Fibroblast of lung (primary cell): ENCODE measurements at regions not wholly inside any gene's neighbourhood (a gene's known extent, or its start where the extent isn't known, plus 50 kb on each side); places are given as distances from the start of the nearest gene placed in this dataset.

Source experiments
- DNase-seq, 2 donors: peaks; one replicate each; pipeline versions ENCODE4 v3.0.0 to v3.0.0-alpha.2; 2010; ENCODE audit warnings: low read depth in 2 of 2
- H2AFZ ChIP-seq: 2 replicates; pipeline ENCODE4 v1.5.1; 2012; ENCODE audit warnings: low read length, control low read depth, inconsistent platforms
- H3K27ac ChIP-seq: 2 replicates; pipeline ENCODE4 v1.5.1; 2011; ENCODE audit warnings: low read length, control low read depth; ENCODE audit not compliant: insufficient read depth
- H3K27me3 ChIP-seq: 2 replicates; pipeline ENCODE4 v1.5.1; 2011; ENCODE audit warnings: mild to moderate bottlenecking, low read length; ENCODE audit not compliant: control insufficient read depth, insufficient read depth
- H3K36me3 ChIP-seq: 2 replicates; pipeline ENCODE4 v1.5.1; 2011; ENCODE audit warnings: low read length; ENCODE audit not compliant: control insufficient read depth, insufficient read depth
- H3K4me1 ChIP-seq: 2 replicates; pipeline ENCODE4 v1.5.1; 2011; ENCODE audit warnings: low read length; ENCODE audit not compliant: control insufficient read depth, insufficient read depth; ENCODE audit errors: extremely low read depth
- H3K4me2 ChIP-seq: 2 replicates; pipeline ENCODE4 v1.5.1; 2011; ENCODE audit warnings: low read length, control low read depth; ENCODE audit not compliant: insufficient read depth; ENCODE audit errors: extremely low read depth
- H3K4me3 ChIP-seq, 4 experiments: fragments of 200-600 bp in 1 of 4; sonication (generic) in 1 of 4; replicated peaks in 1 of 4; 2 replicates each; pipeline ENCODE4 v1.5.1; 2011 to 2016; ENCODE audit warnings: low read length in 4 of 4, low read depth in 3 of 4, mild to moderate bottlenecking in 3 of 4, control low read depth in 2 of 4, inconsistent platforms in 1 of 4, mixed read lengths in 1 of 4; ENCODE audit not compliant: insufficient read depth in 1 of 4; ENCODE audit errors: control extremely low read depth in 1 of 4
- H3K79me2 ChIP-seq: 2 replicates; pipeline ENCODE4 v1.5.1; 2012; ENCODE audit warnings: mild to moderate bottlenecking, low read length, inconsistent platforms; ENCODE audit not compliant: control insufficient read depth, insufficient read depth
- H3K9ac ChIP-seq: 2 replicates; pipeline ENCODE4 v1.5.1; 2011; ENCODE audit warnings: mild to moderate bottlenecking, low read length, control low read depth; ENCODE audit not compliant: insufficient read depth
- H3K9me3 ChIP-seq: 2 replicates; pipeline ENCODE4 v1.5.1; 2012; ENCODE audit warnings: low read depth, low read length; ENCODE audit not compliant: control insufficient read depth, insufficient read depth
- H4K20me1 ChIP-seq: 2 replicates; pipeline ENCODE4 v1.5.1; 2011; ENCODE audit warnings: low read length; ENCODE audit not compliant: control insufficient read depth, insufficient read depth; ENCODE audit errors: extremely low read depth
- EZH2 ChIP-seq: IDR thresholded peaks from 2 replicates; pipeline ENCODE4 v1.5.1; 2012; ENCODE audit warnings: low read length, control low read depth, mild to moderate bottlenecking; ENCODE audit errors: missing control alignments
- TF ChIP-seq, protein P1 (sequence below), 2 donors: IDR thresholded peaks in 1 of 2; conservative IDR thresholded peaks in 1 of 2; 1 replicate in 1 of 2; 2 replicates in 1 of 2; pipeline ENCODE4 v1.5.1; 2011 to 2012; ENCODE audit warnings: low read length in 2 of 2, control low read depth in 1 of 2, inconsistent platforms in 1 of 2, low read depth in 1 of 2, mild to moderate bottlenecking in 1 of 2

DNA sequence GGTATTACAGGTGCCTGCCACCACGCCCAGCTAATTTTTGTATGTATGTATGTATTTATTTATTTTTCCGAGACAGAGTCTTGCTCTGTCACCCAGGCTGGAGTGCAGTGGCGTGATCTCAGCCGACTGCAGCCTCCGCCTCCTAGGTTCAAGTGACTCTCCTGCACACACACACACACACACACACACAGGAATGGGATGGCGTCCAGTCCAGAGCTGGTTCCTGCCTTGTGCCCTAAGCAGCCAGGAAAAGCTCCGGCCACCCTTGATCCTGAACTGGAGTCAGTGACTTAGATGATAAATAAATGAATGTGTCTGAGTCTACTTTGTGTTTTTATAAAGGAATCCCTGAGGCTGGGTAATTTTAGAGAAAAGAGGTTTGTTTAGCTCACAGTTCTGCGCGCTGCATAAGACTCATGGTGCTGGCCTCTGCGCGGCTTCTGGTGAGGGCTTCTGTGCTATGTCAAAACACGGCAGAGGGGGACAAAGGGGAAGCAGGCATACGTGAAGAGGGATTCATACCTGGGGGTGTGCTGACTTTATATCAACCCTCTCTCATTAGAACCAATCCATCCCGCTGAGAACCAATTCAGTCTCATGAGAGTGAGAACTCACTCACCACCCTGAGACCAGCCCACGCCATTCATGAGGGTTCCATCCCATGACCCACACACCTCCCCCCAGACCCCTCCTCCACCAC lies 59.7 kb upstream of the PHLPP1 start:
- Histone ChIP-seq H3K27me3 (no peaks in the 10 kb centered on the region), H3K36me3 (no peaks in the 10 kb centered on the region), H4K20me1 (no peaks in the 10 kb centered on the region), H2AFZ (no peak overlapping the region), H3K4me2 (no peak overlapping the region), H3K4me3 (no peak overlapping the region), H3K27ac (no peak overlapping the region), H3K4me1 (no peaks in the 10 kb centered on the region), H3K79me2 (no peaks in the 10 kb centered on the region), H3K9me3 (no peaks in the 10 kb centered on the region), H3K9ac (no peak overlapping the region)
- no peak for TF ChIP-seq EZH2
- TF ChIP-seq, protein P1, sequence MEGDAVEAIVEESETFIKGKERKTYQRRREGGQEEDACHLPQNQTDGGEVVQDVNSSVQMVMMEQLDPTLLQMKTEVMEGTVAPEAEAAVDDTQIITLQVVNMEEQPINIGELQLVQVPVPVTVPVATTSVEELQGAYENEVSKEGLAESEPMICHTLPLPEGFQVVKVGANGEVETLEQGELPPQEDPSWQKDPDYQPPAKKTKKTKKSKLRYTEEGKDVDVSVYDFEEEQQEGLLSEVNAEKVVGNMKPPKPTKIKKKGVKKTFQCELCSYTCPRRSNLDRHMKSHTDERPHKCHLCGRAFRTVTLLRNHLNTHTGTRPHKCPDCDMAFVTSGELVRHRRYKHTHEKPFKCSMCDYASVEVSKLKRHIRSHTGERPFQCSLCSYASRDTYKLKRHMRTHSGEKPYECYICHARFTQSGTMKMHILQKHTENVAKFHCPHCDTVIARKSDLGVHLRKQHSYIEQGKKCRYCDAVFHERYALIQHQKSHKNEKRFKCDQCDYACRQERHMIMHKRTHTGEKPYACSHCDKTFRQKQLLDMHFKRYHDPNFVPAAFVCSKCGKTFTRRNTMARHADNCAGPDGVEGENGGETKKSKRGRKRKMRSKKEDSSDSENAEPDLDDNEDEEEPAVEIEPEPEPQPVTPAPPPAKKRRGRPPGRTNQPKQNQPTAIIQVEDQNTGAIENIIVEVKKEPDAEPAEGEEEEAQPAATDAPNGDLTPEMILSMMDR (conservative IDR thresholded peaks at IDR 0.05 in 1 of 2, IDR thresholded peaks at IDR 0.05 in 1 of 2; ENCODE audit: low read depth in 1 of 2, low read length in 2 of 2) = no peak
- no peak for DNase-seq

DNA sequence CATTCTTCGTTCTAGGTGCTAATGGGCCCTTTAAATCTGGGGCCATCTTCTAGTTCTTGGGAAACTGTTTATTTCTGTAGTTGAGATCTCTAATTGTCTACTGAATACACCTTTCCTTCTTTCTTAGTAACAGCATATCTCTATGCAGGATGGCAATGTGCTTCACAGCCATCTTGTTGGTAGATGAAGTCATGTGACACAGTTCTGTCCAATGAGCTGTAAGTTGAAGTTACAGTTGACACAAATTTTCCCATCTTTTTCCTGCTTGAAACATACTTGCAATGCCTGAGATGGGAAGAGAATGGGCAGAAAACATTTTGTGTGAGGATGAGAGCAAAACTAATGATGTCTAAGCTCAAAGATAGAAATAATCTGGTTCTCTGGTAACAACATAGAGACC lies 57.3 kb upstream of the PHLPP1 start:
- DNase-seq = no peak
- H3K27ac ChIP-seq = no peak overlapping the region
- H3K4me2 ChIP-seq = no peak overlapping the region
- no peaks in the 10 kb centered on the region for H4K20me1 ChIP-seq
- no peaks in the 10 kb centered on the region for H3K36me3 ChIP-seq
- H3K9ac ChIP-seq = no peak overlapping the region
- H2AFZ ChIP-seq = no peak overlapping the region
- H3K79me2 ChIP-seq = no peaks in the 10 kb centered on the region
- no peaks in the 10 kb centered on the region for H3K27me3 ChIP-seq
- no peaks in the 10 kb centered on the region for H3K4me1 ChIP-seq
- H3K4me3 ChIP-seq = no peak overlapping the region
- TF ChIP-seq, protein P1 (conservative IDR thresholded peaks at IDR 0.05 in 1 of 2, IDR thresholded peaks at IDR 0.05 in 1 of 2; ENCODE audit: low read depth in 1 of 2, low read length in 2 of 2) = no peak
- TF ChIP-seq EZH2 = no peak
- no peaks in the 10 kb centered on the region for H3K9me3 ChIP-seq

DNA sequence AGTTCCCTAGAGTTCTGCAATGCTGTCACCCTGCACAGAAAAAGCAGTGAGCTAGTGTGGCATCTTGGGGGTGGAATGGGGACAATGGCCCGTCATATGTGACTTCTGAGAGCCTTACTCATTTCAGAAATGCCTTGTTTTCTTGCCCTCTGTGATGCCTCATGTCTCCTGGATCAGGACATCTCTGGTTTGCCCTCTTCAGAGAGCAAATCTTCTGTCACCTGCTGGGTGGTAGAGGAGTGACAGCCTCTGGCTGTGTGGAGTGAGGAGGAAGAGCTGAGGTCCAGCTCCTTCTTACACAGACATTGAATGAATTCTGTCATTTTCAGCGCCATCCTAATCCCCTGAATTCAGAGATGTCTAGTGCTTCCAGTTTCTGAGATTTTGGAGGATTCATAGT lies 55.6 kb upstream of the PHLPP1 start:
- Histone ChIP-seq H3K4me3 (no peak overlapping the region), H2AFZ (no peak overlapping the region), H3K9me3 (no peaks in the 10 kb centered on the region), H3K79me2 (no peaks in the 10 kb centered on the region), H3K4me1 (no peaks in the 10 kb centered on the region), H3K36me3 (no peaks in the 10 kb centered on the region), H3K27ac (no peak overlapping the region), H3K27me3 (no peaks in the 10 kb centered on the region), H3K9ac (no peak overlapping the region), H3K4me2 (no peak overlapping the region), H4K20me1 (no peaks in the 10 kb centered on the region)
- TF ChIP-seq, protein P1 (conservative IDR thresholded peaks at IDR 0.05 in 1 of 2, IDR thresholded peaks at IDR 0.05 in 1 of 2; ENCODE audit: low read depth in 1 of 2, low read length in 2 of 2) = no peak
- no peak for TF ChIP-seq EZH2
- no peak for DNase-seq
